Karpas-422 (cell line): ENCODE measurements at regions not wholly inside any gene's neighbourhood (a gene's known extent, or its start where the extent isn't known, plus 50 kb on each side); places are given as distances from the start of the nearest gene placed in this dataset.

Experiments used
- DNase-seq: peaks from one replicate; pipeline ENCODE4 v3.0.0-alpha.2; 2015
- H2AFZ ChIP-seq: fragments of 200-600 bp; sonication (generic); 2 replicates; pipeline ENCODE4 v1.6.1; 2014; ENCODE audit warnings: antibody characterized with exemption, low read length, mixed read lengths
- H3K27ac ChIP-seq: fragments of 200-600 bp; sonication (generic); 2 replicates; pipeline ENCODE4 v1.5.1; 2014; ENCODE audit warnings: mild to moderate bottlenecking, low read length, moderate library complexity
- H3K27me3 ChIP-seq: fragments of 200-600 bp; sonication (generic); 2 replicates; pipeline ENCODE4 v1.6.1; 2014; ENCODE audit warnings: low read length, mixed read lengths
- H3K36me3 ChIP-seq: fragments of 200-600 bp; sonication (generic); 2 replicates; pipeline ENCODE4 v1.6.1; 2014; ENCODE audit warnings: low read length, mixed read lengths; ENCODE audit not compliant: insufficient read depth
- H3K4me1 ChIP-seq: fragments of 200-600 bp; sonication (generic); 2 replicates; pipeline ENCODE4 v1.6.1; 2014; ENCODE audit warnings: mild to moderate bottlenecking, low read length, mixed read lengths
- H3K4me2 ChIP-seq: fragments of 200-600 bp; sonication (generic); 2 replicates; pipeline ENCODE4 v1.6.1; 2014; ENCODE audit warnings: low read length, low read depth, mild to moderate bottlenecking; ENCODE audit not compliant: poor library complexity, severe bottlenecking
- H3K4me3 ChIP-seq: fragments of 200-600 bp; sonication (generic); 2 replicates; pipeline ENCODE4 v1.5.1; 2014; ENCODE audit warnings: mild to moderate bottlenecking, antibody characterized with exemption, low read length, mixed read lengths
- H3K79me2 ChIP-seq: fragments of 200-600 bp; sonication (generic); 2 replicates; pipeline ENCODE4 v1.6.1; 2014; ENCODE audit warnings: mild to moderate bottlenecking, low read length, mixed read lengths
- H3K9ac ChIP-seq: fragments of 200-600 bp; sonication (generic); 2 replicates; pipeline ENCODE4 v1.6.0; 2014; ENCODE audit warnings: low read length
- H3K9me2 ChIP-seq: fragments of 200-600 bp; sonication (generic), shearing (Covaris generic); replicated peaks from 2 replicates; pipeline ENCODE4 v1.6.0; 2014; ENCODE audit warnings: mild to moderate bottlenecking, low read length, moderate library complexity; ENCODE audit not compliant: insufficient read depth
- H3K9me3 ChIP-seq: fragments of 300-700, 200-600 bp; sonication (generic); 2 replicates; pipeline ENCODE4 v1.6.1; 2014; ENCODE audit warnings: low read length, mixed read lengths
- H4K20me1 ChIP-seq: fragments of 200-600 bp; sonication (generic); 2 replicates; pipeline ENCODE4 v1.6.1; 2014; ENCODE audit warnings: mild to moderate bottlenecking, antibody characterized with exemption, low read length, low read depth; ENCODE audit not compliant: insufficient read depth

- Histone ChIP-seq H3K79me2 (no peaks in the 10 kb centered on the region), H3K4me3 (no peak overlapping the region), H2AFZ (no peak overlapping the region), H3K9me2 (no peaks in the 10 kb centered on the region), H3K9ac (no peak overlapping the region), H3K36me3 (no peaks in the 10 kb centered on the region), H3K27ac (no peak overlapping the region), H4K20me1 (no peaks in the 10 kb centered on the region), H3K27me3 (no peaks in the 10 kb centered on the region), H3K9me3 (no peaks in the 10 kb centered on the region), H3K4me1 (peaks cover 18% of the 10 kb centered on the region), H3K4me2 (no peak overlapping the region)
- no peak for DNase-seq
Measured at GRCh38 chr5:66529704-66530103, 66.5 kb upstream of the MAST4 start.

GRCh38 chr5:66538126-66538525, 58.1 kb upstream of the MAST4 start:
- Histone ChIP-seq H3K4me3 (no peak overlapping the region), H3K4me1 (peaks cover 12% of the 10 kb centered on the region), H3K79me2 (no peaks in the 10 kb centered on the region), H4K20me1 (no peaks in the 10 kb centered on the region), H2AFZ (no peak overlapping the region), H3K9ac (no peak overlapping the region), H3K9me2 (no peaks in the 10 kb centered on the region), H3K36me3 (no peaks in the 10 kb centered on the region), H3K9me3 (no peaks in the 10 kb centered on the region), H3K27ac (no peak overlapping the region), H3K27me3 (no peaks in the 10 kb centered on the region), H3K4me2 (no peak overlapping the region)
- DNase-seq, result no peak

GRCh38 chr5:66538531-66538930, 57.7 kb upstream of the MAST4 start:
- H3K79me2 ChIP-seq, result no peaks in the 10 kb centered on the region
- no peaks in the 10 kb centered on the region for H4K20me1 ChIP-seq
- H3K4me2 ChIP-seq, result no peak overlapping the region
- H3K9me2 ChIP-seq, result no peaks in the 10 kb centered on the region
- no peak for DNase-seq
- no peaks in the 10 kb centered on the region for H3K9me3 ChIP-seq
- H3K4me1 ChIP-seq, result peaks cover 16% of the 10 kb centered on the region
- no peak overlapping the region for H3K4me3 ChIP-seq
- H3K27ac ChIP-seq, result no peak overlapping the region
- H3K36me3 ChIP-seq, result no peaks in the 10 kb centered on the region
- H3K27me3 ChIP-seq, result no peaks in the 10 kb centered on the region
- H3K9ac ChIP-seq, result no peak overlapping the region
- no peak overlapping the region for H2AFZ ChIP-seq

- H3K27ac ChIP-seq, result no peak overlapping the region
- no peaks in the 10 kb centered on the region for H3K36me3 ChIP-seq
- no peak overlapping the region for H3K4me2 ChIP-seq
- no peaks in the 10 kb centered on the region for H4K20me1 ChIP-seq
- no peaks in the 10 kb centered on the region for H3K27me3 ChIP-seq
- no peak overlapping the region for H3K4me3 ChIP-seq
- H3K9ac ChIP-seq, result no peak overlapping the region
- no peak for DNase-seq
- H3K4me1 ChIP-seq, result peaks cover 20% of the 10 kb centered on the region
- H3K9me2 ChIP-seq, result no peaks in the 10 kb centered on the region
- no peaks in the 10 kb centered on the region for H3K9me3 ChIP-seq
- H3K79me2 ChIP-seq, result no peaks in the 10 kb centered on the region
- no peak overlapping the region for H2AFZ ChIP-seq
Measured at GRCh38 chr5:66540078-66540477, 56.1 kb upstream of the MAST4 start.

- H3K79me2 ChIP-seq, result no peaks in the 10 kb centered on the region
- peak; percentile 62 for DNase-seq
- no peak overlapping the region for H3K27ac ChIP-seq
- H3K36me3 ChIP-seq, result no peaks in the 10 kb centered on the region
- no peaks in the 10 kb centered on the region for H3K9me2 ChIP-seq
- peaks cover 20% of the 10 kb centered on the region for H3K4me1 ChIP-seq
- peaks cover 5% of the 10 kb centered on the region for H3K9me3 ChIP-seq
- 0 out of 2 replicates have a peak overlapping the region, but pooled peaks have one; percentile 4 for H3K4me3 ChIP-seq
- no peaks in the 10 kb centered on the region for H4K20me1 ChIP-seq
- H3K4me2 ChIP-seq, result peak overlapping the region; percentile 32
- no peak overlapping the region for H3K9ac ChIP-seq
- H3K27me3 ChIP-seq, result no peaks in the 10 kb centered on the region
- H2AFZ ChIP-seq, result no peak overlapping the region
Measured at GRCh38 chr5:66542711-66543110, 53.5 kb upstream of the MAST4 start.
